ENCODE measurements at regions not wholly inside any gene's neighbourhood (a gene's known extent, or its start where the extent isn't known, plus 50 kb on each side); places are given as distances from the start of the nearest gene placed in this dataset.

- TF ChIP-seq CTCF (conservative IDR thresholded peaks at IDR 0.05) (no peak), EZH2 (IDR thresholded peaks at IDR 0.05; ENCODE audit: low read depth) (no peak)
These were observed 156.3 kb upstream of the TAPT1 start for GRCh38 chr4:16382571-16382970.

Data from PC-9 (cell line).